HepG2 (cell line): ENCODE measurements at regions not wholly inside any gene's neighbourhood (a gene's known extent, or its start where the extent isn't known, plus 50 kb on each side); places are given as distances from the start of the nearest gene placed in this dataset.

Source experiments
- ATAC-seq: fragments of 200-7000 bp; cut with Tn5 transposase; 3 replicates; pipeline ENCODE4 v1.9.1; 2020; ENCODE audit warnings: mild to moderate bottlenecking, moderate library complexity
- BruUV-seq: library from RNA; stranded (reverse); fragments of 400-500 nt; replicated peaks from 2 replicates; lab custom pipeline; 2021; lab: Mats Ljungman, UMichigan
- CTCF ChIA-PET: fragments of 300-600 bp; formaldehyde crosslinking; extraction: SDS; loops from one replicate; lab custom pipeline; 2021; ENCODE audit warnings: low total read pairs, inconsistent platforms, low intra/inter-chr PET ratio; lab: Yijun Ruan, JAX
- POLR2A ChIA-PET: fragments of 350-600 bp; sonication (Branson Sonifier 250); formaldehyde crosslinking; loops from one replicate; lab custom pipeline; 2020; ENCODE audit warnings: antibody characterized with exemption, inconsistent platforms; lab: Yijun Ruan, JAX
- DNase-seq: peaks from one replicate; pipeline ENCODE4 v3.0.0-alpha.2; 2015; ENCODE audit warnings: low spot score
- FAIRE-seq: peaks from 3 replicates; lab custom pipeline; 2011; peaks lifted over from hg19 to GRCh38; lab: Jason Lieb, UNC
- H2AFZ ChIP-seq: one replicate; pipeline ENCODE4 v1.6.1; 2011; ENCODE audit warnings: low read length, inconsistent platforms
- H3K27ac ChIP-seq: fragments of 300-600 bp; 3 replicates; pipeline ENCODE4 v1.8.0; 2011; ENCODE audit warnings: mixed run types, mild to moderate bottlenecking, mixed read lengths, low read length, inconsistent platforms; ENCODE audit not compliant: insufficient read depth; ENCODE audit errors: extremely low read length
- H3K27me3 ChIP-seq, 2 experiments: fragments of 200-600 bp in 1 of 2; 2 replicates in 1 of 2; 3 replicates in 1 of 2; pipeline versions ENCODE4 v1.6.0 to v1.8.0; 2011; ENCODE audit warnings: low read length in 2 of 2, mild to moderate bottlenecking in 2 of 2, moderate library complexity in 2 of 2, inconsistent platforms in 1 of 2; ENCODE audit not compliant: insufficient read depth in 2 of 2, control insufficient read depth in 1 of 2
- H3K36me3 ChIP-seq, 2 experiments: fragments of 200-600 bp in 1 of 2; replicated peaks in 1 of 2; 2 replicates in 1 of 2; 3 replicates in 1 of 2; pipeline versions ENCODE4 v1.5.1 to v1.8.0; 2011; ENCODE audit warnings: low read length in 2 of 2, inconsistent platforms in 1 of 2; ENCODE audit not compliant: insufficient read depth in 2 of 2, control insufficient read depth in 1 of 2
- H3K4me1 ChIP-seq: 2 replicates; pipeline ENCODE4 v1.5.1; 2012; ENCODE audit warnings: low read length, inconsistent platforms; ENCODE audit not compliant: insufficient read depth
- H3K4me2 ChIP-seq: 2 replicates; pipeline ENCODE4 v1.6.0; 2011; ENCODE audit warnings: low read depth, low read length, inconsistent platforms
- H3K4me3 ChIP-seq, 3 experiments: fragments of 200-600 bp in 1 of 3; sonication (generic), shearing (Covaris generic) in 1 of 3; replicated peaks in 1 of 3; 2 replicates each; pipeline ENCODE4 v1.5.1; 2011 to 2016; ENCODE audit warnings: low read length in 3 of 3, inconsistent platforms in 2 of 3, low read depth in 2 of 3, mild to moderate bottlenecking in 2 of 3, control low read depth in 1 of 3, mixed read lengths in 1 of 3; ENCODE audit not compliant: insufficient read depth in 1 of 3
- H3K79me2 ChIP-seq: one replicate; pipeline ENCODE4 v1.6.1; 2011; ENCODE audit warnings: low read length, inconsistent platforms; ENCODE audit not compliant: insufficient read depth
- H3K9ac ChIP-seq: 2 replicates; pipeline ENCODE4 v1.6.0; 2011; ENCODE audit warnings: mild to moderate bottlenecking, low read depth, low read length, inconsistent platforms; ENCODE audit not compliant: insufficient read depth
- H3K9me3 ChIP-seq: 2 replicates; pipeline ENCODE4 v1.5.1; 2012; ENCODE audit warnings: mild to moderate bottlenecking, low read length
- H4K20me1 ChIP-seq: 2 replicates; pipeline ENCODE4 v1.6.0; 2011; ENCODE audit warnings: inconsistent platforms, mild to moderate bottlenecking, low read length, moderate library complexity; ENCODE audit not compliant: insufficient read depth
- ARNT2 ChIP-seq: sonication (generic); formaldehyde crosslinking; IDR thresholded peaks from 2 replicates; pipeline ENCODE4 v1.8.0; 2022; ENCODE audit warnings: mild to moderate bottlenecking, low read depth, missing genetic modification reagents, moderate library complexity
- BRCA1 ChIP-seq: sonication (generic); formaldehyde crosslinking; IDR thresholded peaks from 2 replicates; pipeline ENCODE4 v1.4.0; 2020; ENCODE audit warnings: missing genetic modification reagents
- CCDC6 ChIP-seq: sonication (generic); formaldehyde crosslinking; IDR thresholded peaks from 2 replicates; pipeline ENCODE4 v1.8.1; 2022; ENCODE audit warnings: mild to moderate bottlenecking, missing genetic modification reagents, moderate library complexity
- CSRNP1 ChIP-seq: sonication (generic); formaldehyde crosslinking; IDR thresholded peaks from 2 replicates; pipeline ENCODE4 v1.8.1; 2023; ENCODE audit warnings: mild to moderate bottlenecking, missing genetic modification reagents
- EP300 ChIP-seq, 3 experiments: sonication (generic) in 1 of 3; formaldehyde crosslinking in 1 of 3; IDR thresholded peaks; 2 replicates each; pipeline versions ENCODE4 v1.5.1 to v1.6.1; 2011 to 2020; ENCODE audit warnings: low read depth in 2 of 3, low read length in 2 of 3, borderline replicate concordance in 1 of 3, improper control_type of control experiment in 1 of 3, mild to moderate bottlenecking in 1 of 3, missing genetic modification reagents in 1 of 3, moderate library complexity in 1 of 3
- KMT2B ChIP-seq: IDR thresholded peaks from 2 replicates; pipeline ENCODE4 v1.6.1; 2016; ENCODE audit warnings: missing genetic modification reagents, missing compliant biosample characterization
- MED1 ChIP-seq: sonication (generic); formaldehyde crosslinking; IDR thresholded peaks from 2 replicates; pipeline ENCODE4 v1.4.0; 2020; ENCODE audit warnings: missing genetic modification reagents
- NCOA2 ChIP-seq: sonication (generic); formaldehyde crosslinking; IDR thresholded peaks from 2 replicates; pipeline ENCODE4 v1.8.0; 2022; ENCODE audit warnings: inconsistent platforms
- PHF21A ChIP-seq: sonication (generic); formaldehyde crosslinking; IDR thresholded peaks from 2 replicates; pipeline ENCODE4 v1.5.0; 2020; ENCODE audit warnings: mild to moderate bottlenecking, missing genetic modification reagents
- RBM22 ChIP-seq: fragments of 200-400 bp; formaldehyde crosslinking; optimal IDR thresholded peaks from 2 replicates; pipeline ENCODE3; 2017; ENCODE audit warnings: mild to moderate bottlenecking, low read length, moderate library complexity
- RFX3 ChIP-seq: IDR thresholded peaks from 2 replicates; pipeline ENCODE4 v1.6.1; 2016; ENCODE audit warnings: missing biosample characterization, missing genetic modification reagents
- TBX3 ChIP-seq: fragments of 450-650 bp; IDR thresholded peaks from 2 replicates; pipeline ENCODE4 v1.6.1; 2017; ENCODE audit warnings: antibody characterized with exemption, mild to moderate bottlenecking, inconsistent platforms, borderline replicate concordance
- ZNF282 ChIP-seq: fragments of 450-650 bp; IDR thresholded peaks from 2 replicates; pipeline ENCODE4 v1.6.1; 2018; ENCODE audit not compliant: partially characterized antibody
- ZNF383 ChIP-seq: sonication (generic); formaldehyde crosslinking; IDR thresholded peaks from 2 replicates; pipeline ENCODE4 v1.4.0; 2020; ENCODE audit warnings: missing genetic modification reagents, mild to moderate bottlenecking, borderline replicate concordance
- ZNF564 ChIP-seq: sonication (generic); formaldehyde crosslinking; IDR thresholded peaks from 2 replicates; pipeline ENCODE4 v1.8.1; 2023; ENCODE audit warnings: mild to moderate bottlenecking, missing genetic modification reagents
- ZNF746 ChIP-seq: sonication (generic); formaldehyde crosslinking; IDR thresholded peaks from 2 replicates; pipeline ENCODE4 v1.8.0; 2022; ENCODE audit warnings: mild to moderate bottlenecking, missing genetic modification reagents
- ZNF816 ChIP-seq: sonication (generic); formaldehyde crosslinking; IDR thresholded peaks from 2 replicates; pipeline ENCODE4 v1.8.0; 2022; ENCODE audit warnings: missing genetic modification reagents, mild to moderate bottlenecking, borderline replicate concordance
- WGBS: methylation state at CpG from one replicate; pipeline ENCODE4 v1.1.6; 2017; ENCODE audit warnings: low lambda C conversion rate; 5-methylcytosine and 5-hydroxymethylcytosine counted together
- in situ Hi-C: cut with HindIII; loops from 2 replicates; pipeline ENCODE4 v1.10.0; 2017; ENCODE audit warnings: low pct_unique_long_range_greater_than_20kb; ENCODE audit not compliant: extremely low pct_ligation_motif_present
- intact Hi-C: fragments of 100-400 bp; cut with micrococcal nuclease; formaldehyde crosslinking; loops from one replicate; pipeline ENCODE4 v1.10.0; 2022; ENCODE audit not compliant: unreplicated experiment
- TF ChIP-seq, protein P1 (sequence below): sonication (generic); formaldehyde crosslinking; IDR thresholded peaks from 2 replicates; pipeline ENCODE4 v1.4.0; 2020; ENCODE audit warnings: missing genetic modification reagents

DNA sequence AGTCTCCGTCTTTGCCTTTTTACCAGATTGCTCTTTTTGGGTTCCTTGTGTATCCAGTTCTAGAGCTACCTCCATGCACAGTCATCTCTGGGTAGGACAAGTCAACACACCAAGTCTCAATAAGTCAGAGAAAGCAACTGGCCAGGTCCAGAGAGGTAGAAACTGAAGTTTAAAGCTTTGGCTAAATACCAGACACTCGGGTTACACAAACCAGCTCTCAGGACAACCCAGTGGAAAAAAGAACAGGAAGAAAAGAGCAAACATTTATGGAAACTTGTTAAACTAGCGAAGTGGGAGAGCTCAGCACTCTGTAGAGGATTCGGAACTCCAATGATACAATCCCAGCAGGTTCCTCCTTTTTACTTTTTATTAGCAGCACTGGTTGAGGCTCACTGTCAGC lies 291.0 kb upstream of the CPEB2 start:
- 0% methylated on average over 4 of the region's 4 CpGs for WGBS
- no peak overlapping the region for H3K4me2 ChIP-seq
- no peak overlapping the region for H3K4me3 ChIP-seq
- no peak overlapping the region for H3K27ac ChIP-seq
- H3K79me2 ChIP-seq = no peaks in the 10 kb centered on the region
- no TSS peak for BruUV-seq
- no peaks in the 10 kb centered on the region; a peak in 1 of 5 replicates for H3K27me3 ChIP-seq
- no peak overlapping the region for H2AFZ ChIP-seq
- POLR2A ChIA-PET = no interaction called here
- no peaks in the 10 kb centered on the region for H3K36me3 ChIP-seq
- TF ChIP-seq ZNF564 (CRISPR knock-in tag) (no peak), CCDC6 (no peak)
- intact Hi-C loops = no loop called here
- H4K20me1 ChIP-seq = no peaks in the 10 kb centered on the region
- in situ Hi-C loops = no loop called here
- H3K9me3 ChIP-seq = peaks cover 20% of the 10 kb centered on the region; the same call in 1 of the 2 replicates
- FAIRE-seq (no peak), DNase-seq (no peak), ATAC-seq (no peak)
- no peak overlapping the region for H3K9ac ChIP-seq
- CTCF ChIA-PET = no interaction called here
- no peaks in the 10 kb centered on the region for H3K4me1 ChIP-seq

- Histone ChIP-seq H3K9me3 (peaks cover 18% of the 10 kb centered on the region; the same call in 1 of the 2 replicates), H3K27ac (no peak overlapping the region), H3K79me2 (no peaks in the 10 kb centered on the region), H3K4me2 (no peak overlapping the region), H3K4me1 (no peaks in the 10 kb centered on the region), H3K9ac (no peak overlapping the region), H3K4me3 (no peak overlapping the region), H3K27me3 (no peaks in the 10 kb centered on the region), H2AFZ (no peak overlapping the region), H3K36me3 (no peaks in the 10 kb centered on the region), H4K20me1 (no peaks in the 10 kb centered on the region)
- no peak for ATAC-seq
- FAIRE-seq = no peak
- ChIA-PET CTCF (no interaction called here), POLR2A (no interaction called here)
- DNase-seq = no peak
- 6% methylated on average over 6 of the region's 6 CpGs for WGBS
- intact Hi-C loops = no loop called here
- BruUV-seq = no TSS peak
- in situ Hi-C loops = no loop called here
- TF ChIP-seq RFX3 (CRISPR knock-in tag) (no peak), ARNT2 (CRISPR knock-in tag) (no peak), NCOA2 (CRISPR knock-in tag) (no peak), TBX3 (no peak), ZNF282 (no peak), ZNF383 (CRISPR knock-in tag) (no peak), EP300 (IDR thresholded peaks at IDR 0.05; ENCODE audit: low read depth in 2 of 2, low read length in 2 of 2) (no peak), EP300 (CRISPR knock-in tag; IDR thresholded peaks at IDR 0.05; ENCODE audit: borderline replicate concordance) (no peak), ZNF816 (CRISPR knock-in tag) (no peak), PHF21A (CRISPR knock-in tag) (no peak), MED1 (CRISPR knock-in tag) (no peak), KMT2B (no peak), RBM22 (no peak), CSRNP1 (no peak), BRCA1 (no peak), ZNF746 (no peak)
- TF ChIP-seq, protein P1, sequence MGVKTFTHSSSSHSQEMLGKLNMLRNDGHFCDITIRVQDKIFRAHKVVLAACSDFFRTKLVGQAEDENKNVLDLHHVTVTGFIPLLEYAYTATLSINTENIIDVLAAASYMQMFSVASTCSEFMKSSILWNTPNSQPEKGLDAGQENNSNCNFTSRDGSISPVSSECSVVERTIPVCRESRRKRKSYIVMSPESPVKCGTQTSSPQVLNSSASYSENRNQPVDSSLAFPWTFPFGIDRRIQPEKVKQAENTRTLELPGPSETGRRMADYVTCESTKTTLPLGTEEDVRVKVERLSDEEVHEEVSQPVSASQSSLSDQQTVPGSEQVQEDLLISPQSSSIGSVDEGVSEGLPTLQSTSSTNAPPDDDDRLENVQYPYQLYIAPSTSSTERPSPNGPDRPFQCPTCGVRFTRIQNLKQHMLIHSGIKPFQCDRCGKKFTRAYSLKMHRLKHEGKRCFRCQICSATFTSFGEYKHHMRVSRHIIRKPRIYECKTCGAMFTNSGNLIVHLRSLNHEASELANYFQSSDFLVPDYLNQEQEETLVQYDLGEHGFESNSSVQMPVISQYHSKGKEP (CRISPR knock-in tag) = no peak
These were observed 285.6 kb upstream of the CPEB2 start for GRCh38 chr4:14716691-14717090.
